ENCODE measurements at regions not wholly inside any gene's neighbourhood (a gene's known extent, or its start where the extent isn't known, plus 50 kb on each side); places are given as distances from the start of the nearest gene placed in this dataset.

GRCh38 chr11:92738276-92738675, 231.2 kb upstream of the MTNR1B start:
- Histone ChIP-seq H3K4me1 (no peaks in the 10 kb centered on the region), H3K4me3 (no peak overlapping the region), H3K27me3 (no peaks in the 10 kb centered on the region), H3K9me3 (no peaks in the 10 kb centered on the region), H3K36me3 (no peaks in the 10 kb centered on the region), H3K27ac (no peak overlapping the region)
- in situ Hi-C loops (cut with MboI; ENCODE audit: low pct_ligation_motif_present in 1 of 4, low pct_unique_long_range_greater_than_20kb in 1 of 4, low sequenced_read_pairs in 3 of 4), result no loop called here
- 87 to 95% methylated on average over 4 of the region's 4 CpGs for WGBS, 2 donors (ENCODE audit: low coverage in 1 of 2)
- TF ChIP-seq POLR2AphosphoS5 (IDR thresholded peaks at IDR 0.05) (no peak), CTCF (IDR thresholded peaks at IDR 0.05) (no peak), EP300 (IDR thresholded peaks at IDR 0.05; ENCODE audit: low read depth) (no peak), POLR2A (IDR thresholded peaks at IDR 0.05) (no peak)
- intact Hi-C loops (cut with DNase I; ENCODE audit: low total_unique reads), result loop anchor here (1.0 kb wide), 1 partner anchor 24 kb away; no protein-coding TSS in a partner anchor
- DNase-seq, result no peak

- H3K27me3 ChIP-seq, result no peaks in the 10 kb centered on the region
- DNase-seq, result no peak
- H3K36me3 ChIP-seq, result no peaks in the 10 kb centered on the region
- H3K4me1 ChIP-seq, result no peaks in the 10 kb centered on the region
- in situ Hi-C loops (cut with MboI; ENCODE audit: low pct_ligation_motif_present in 1 of 4, low pct_unique_long_range_greater_than_20kb in 1 of 4, low sequenced_read_pairs in 3 of 4), result no loop called here
- no peaks in the 10 kb centered on the region for H3K9me3 ChIP-seq
- intact Hi-C loops (cut with DNase I; ENCODE audit: low total_unique reads), result no loop called here
- no peak overlapping the region for H3K27ac ChIP-seq
- no peak overlapping the region for H3K4me3 ChIP-seq
- TF ChIP-seq POLR2AphosphoS5 (IDR thresholded peaks at IDR 0.05) (no peak), POLR2A (IDR thresholded peaks at IDR 0.05) (no peak), CTCF (IDR thresholded peaks at IDR 0.05) (no peak), EP300 (IDR thresholded peaks at IDR 0.05; ENCODE audit: low read depth) (no peak)
Measured at GRCh38 chr11:92739041-92739440, 230.4 kb upstream of the MTNR1B start.

GRCh38 chr11:92739491-92739890, 230.0 kb upstream of the MTNR1B start:
- no peaks in the 10 kb centered on the region for H3K27me3 ChIP-seq
- no peaks in the 10 kb centered on the region for H3K9me3 ChIP-seq
- intact Hi-C loops (cut with DNase I; ENCODE audit: low total_unique reads), result no loop called here
- 75 to 77% methylated on average over 2 of the region's 2 CpGs for WGBS, 2 donors (ENCODE audit: low coverage in 1 of 2)
- H3K4me1 ChIP-seq, result no peaks in the 10 kb centered on the region
- no peak for DNase-seq
- H3K27ac ChIP-seq, result no peak overlapping the region
- in situ Hi-C loops (cut with MboI; ENCODE audit: low pct_ligation_motif_present in 1 of 4, low pct_unique_long_range_greater_than_20kb in 1 of 4, low sequenced_read_pairs in 3 of 4), result no loop called here
- H3K36me3 ChIP-seq, result no peaks in the 10 kb centered on the region
- H3K4me3 ChIP-seq, result no peak overlapping the region
- TF ChIP-seq POLR2A (IDR thresholded peaks at IDR 0.05) (no peak), POLR2AphosphoS5 (IDR thresholded peaks at IDR 0.05) (no peak), CTCF (IDR thresholded peaks at IDR 0.05) (no peak), EP300 (IDR thresholded peaks at IDR 0.05; ENCODE audit: low read depth) (no peak)

GRCh38 chr11:92740276-92740675, 229.2 kb upstream of the MTNR1B start:
- TF ChIP-seq EP300 (IDR thresholded peaks at IDR 0.05; ENCODE audit: low read depth) (no peak), POLR2A (IDR thresholded peaks at IDR 0.05) (no peak), POLR2AphosphoS5 (IDR thresholded peaks at IDR 0.05) (no peak), CTCF (IDR thresholded peaks at IDR 0.05) (no peak)
- H3K9me3 ChIP-seq, result no peaks in the 10 kb centered on the region
- in situ Hi-C loops (cut with MboI; ENCODE audit: low pct_ligation_motif_present in 1 of 4, low pct_unique_long_range_greater_than_20kb in 1 of 4, low sequenced_read_pairs in 3 of 4), result no loop called here
- intact Hi-C loops (cut with DNase I; ENCODE audit: low total_unique reads), result no loop called here
- 69 to 86% methylated on average over 2 of the region's 2 CpGs for WGBS, 2 donors (ENCODE audit: low coverage in 1 of 2)
- H3K36me3 ChIP-seq, result no peaks in the 10 kb centered on the region
- H3K4me3 ChIP-seq, result no peak overlapping the region
- H3K4me1 ChIP-seq, result no peaks in the 10 kb centered on the region
- H3K27me3 ChIP-seq, result no peaks in the 10 kb centered on the region
- H3K27ac ChIP-seq, result no peak overlapping the region
- no peak for DNase-seq

Measured in transverse colon (tissue), 4 donors.